ENCODE measurements at regions not wholly inside any gene's neighbourhood (a gene's known extent, or its start where the extent isn't known, plus 50 kb on each side); places are given as distances from the start of the nearest gene placed in this dataset.
"Not testable (repeated sequence)": the region's sequence is repeated elsewhere in the genome, so short reads cannot be mapped to it uniquely, and the experiment has no call there.

DNA sequence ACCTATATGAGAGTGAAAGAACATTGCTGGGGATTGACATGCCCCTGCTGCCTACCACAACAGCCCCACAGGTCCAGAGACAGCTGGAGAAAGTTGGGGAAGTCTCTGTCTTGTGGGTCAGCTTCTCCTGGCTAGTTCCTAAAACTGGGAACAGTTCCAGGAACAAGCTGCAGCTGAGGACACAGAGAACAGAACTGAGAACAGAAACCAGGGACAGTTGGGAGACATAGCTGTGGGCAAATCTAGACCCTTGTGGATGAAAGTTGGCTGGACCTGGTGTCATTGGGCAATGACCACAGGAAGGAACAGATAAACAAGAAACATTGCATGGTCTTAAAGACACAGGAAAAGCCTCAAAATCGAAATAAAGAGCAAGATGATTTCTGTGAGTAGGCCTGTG, 58.3 kb upstream of the MOCS2 start:
- Histone ChIP-seq H3K4me3 (no peak overlapping the region), H3K9me3 (no peaks in the 10 kb centered on the region), H3K27ac (no peak overlapping the region), H3K27me3 (no peaks in the 10 kb centered on the region), H3K36me3 (no peaks in the 10 kb centered on the region), H3K4me1 (no peaks in the 10 kb centered on the region)
- TF ChIP-seq, protein P1, sequence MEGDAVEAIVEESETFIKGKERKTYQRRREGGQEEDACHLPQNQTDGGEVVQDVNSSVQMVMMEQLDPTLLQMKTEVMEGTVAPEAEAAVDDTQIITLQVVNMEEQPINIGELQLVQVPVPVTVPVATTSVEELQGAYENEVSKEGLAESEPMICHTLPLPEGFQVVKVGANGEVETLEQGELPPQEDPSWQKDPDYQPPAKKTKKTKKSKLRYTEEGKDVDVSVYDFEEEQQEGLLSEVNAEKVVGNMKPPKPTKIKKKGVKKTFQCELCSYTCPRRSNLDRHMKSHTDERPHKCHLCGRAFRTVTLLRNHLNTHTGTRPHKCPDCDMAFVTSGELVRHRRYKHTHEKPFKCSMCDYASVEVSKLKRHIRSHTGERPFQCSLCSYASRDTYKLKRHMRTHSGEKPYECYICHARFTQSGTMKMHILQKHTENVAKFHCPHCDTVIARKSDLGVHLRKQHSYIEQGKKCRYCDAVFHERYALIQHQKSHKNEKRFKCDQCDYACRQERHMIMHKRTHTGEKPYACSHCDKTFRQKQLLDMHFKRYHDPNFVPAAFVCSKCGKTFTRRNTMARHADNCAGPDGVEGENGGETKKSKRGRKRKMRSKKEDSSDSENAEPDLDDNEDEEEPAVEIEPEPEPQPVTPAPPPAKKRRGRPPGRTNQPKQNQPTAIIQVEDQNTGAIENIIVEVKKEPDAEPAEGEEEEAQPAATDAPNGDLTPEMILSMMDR (IDR thresholded peaks at IDR 0.05), result no peak
- DNase-seq (peak in 1 of 6 donors; percentile 14), FAIRE-seq (no peak), ATAC-seq (peak in 3 of 4 donors; percentile 48 to 59 (median 55))
- intact Hi-C loops (cut with DNase I), result loop anchor here in 1 of 3 donors (10.0 kb wide), 1 partner anchor 1057 kb away; no protein-coding TSS in a partner anchor
- WGBS, 2 donors, result 37 to 43% methylated on average over 1 of the region's 1 CpG

DNA sequence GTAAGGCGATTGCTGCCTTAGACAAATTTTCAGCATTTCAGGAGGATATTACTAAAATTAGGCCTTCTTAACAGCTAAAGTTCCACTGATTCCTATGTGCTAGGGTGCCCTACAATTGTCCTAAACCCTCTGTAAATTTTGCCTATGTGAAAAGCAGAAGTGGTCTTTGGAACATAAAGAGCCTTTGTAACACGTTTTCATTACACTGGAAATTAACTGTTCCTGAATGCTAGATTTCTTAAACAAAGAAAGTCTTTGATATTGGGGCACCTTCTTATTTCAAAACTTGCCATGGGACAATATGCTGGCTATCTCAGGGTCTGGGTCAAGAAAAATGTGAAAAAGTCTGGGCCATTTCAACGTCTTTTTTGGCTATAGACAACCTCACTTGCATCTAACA, 60.4 kb upstream of the MOCS2 start:
- 42 to 46% methylated on average over 3 of the region's 3 CpGs for WGBS, 2 donors
- no peak overlapping the region for H3K4me3 ChIP-seq
- DNase-seq (no peak), FAIRE-seq (no peak), ATAC-seq (no peak)
- TF ChIP-seq, protein P1 (IDR thresholded peaks at IDR 0.05), result no peak
- H3K27ac ChIP-seq, result no peak overlapping the region
- intact Hi-C loops (cut with DNase I), result loop anchor here in 1 of 3 donors (10.0 kb wide), 1 partner anchor 1055 kb away; no protein-coding TSS in a partner anchor
- H3K4me1 ChIP-seq, result no peaks in the 10 kb centered on the region
- H3K9me3 ChIP-seq, result no peaks in the 10 kb centered on the region
- H3K27me3 ChIP-seq, result no peaks in the 10 kb centered on the region
- no peaks in the 10 kb centered on the region for H3K36me3 ChIP-seq

DNA sequence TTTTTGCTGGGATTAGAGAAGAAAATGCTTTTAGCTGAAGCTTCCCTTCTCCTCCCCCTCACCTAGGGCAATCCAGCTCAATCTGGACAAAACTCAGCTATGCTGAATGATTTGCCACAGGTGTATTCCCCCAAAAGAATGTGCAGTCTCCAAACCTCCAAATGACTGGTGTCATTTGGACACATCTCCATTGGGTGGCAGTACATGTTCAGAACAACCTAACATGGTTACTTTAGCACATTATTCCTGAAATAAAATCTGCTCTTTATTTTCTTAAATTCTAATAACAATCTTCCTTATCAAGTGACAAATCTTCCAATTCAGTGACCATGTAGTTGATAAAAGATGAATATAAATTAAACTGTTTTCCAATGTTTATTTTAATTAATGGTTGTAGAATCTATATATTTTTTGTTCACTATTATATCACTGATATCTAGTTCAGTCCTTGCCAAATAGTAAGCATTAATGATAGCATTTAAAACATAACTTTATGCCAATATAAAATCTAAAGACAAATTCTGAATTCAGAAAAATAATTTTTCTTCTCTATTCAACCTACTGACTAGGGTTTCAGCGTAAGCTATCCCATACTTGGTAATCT, 61.3 kb upstream of the MOCS2 start:
- ATAC-seq, result peak in 3 of 4 donors; percentile 50 to 77 (median 71)
- 94 to 95% methylated on average over 1 of the region's 1 CpG for WGBS, 2 donors

DNA sequence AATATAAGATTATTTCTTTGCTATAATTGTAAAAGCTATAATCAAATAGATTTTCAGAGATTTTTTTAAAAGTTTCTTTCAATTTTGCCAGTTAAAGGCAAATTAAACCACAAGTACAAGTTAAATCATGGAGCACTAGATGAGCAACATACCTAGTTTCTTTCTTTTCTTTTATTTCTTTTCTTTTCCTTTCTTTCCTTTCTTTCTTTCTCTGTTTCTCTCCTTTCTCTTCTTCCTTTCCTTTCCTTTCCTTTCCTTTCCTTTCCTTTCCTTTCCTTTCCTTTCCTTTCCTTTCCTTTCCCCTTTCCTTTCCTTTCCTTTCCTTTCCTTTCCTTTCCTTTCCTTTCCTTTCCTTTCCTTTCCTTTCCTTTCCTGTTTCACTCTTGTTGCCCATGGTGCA, 62.5 kb upstream of the MOCS2 start:
- H3K9me3 ChIP-seq; H3K4me3 ChIP-seq; H3K27ac ChIP-seq; H3K36me3 ChIP-seq; intact Hi-C loops (cut with DNase I); DNase-seq; H3K4me1 ChIP-seq; FAIRE-seq; H3K27me3 ChIP-seq; ATAC-seq: not testable (repeated sequence)

More for the DNA sequence above, 61.3 kb upstream of the MOCS2 start:
- H3K4me3 ChIP-seq, result no peak overlapping the region
- no peaks in the 10 kb centered on the region for H3K36me3 ChIP-seq
- no peaks in the 10 kb centered on the region for H3K4me1 ChIP-seq
- intact Hi-C loops (cut with DNase I), result no loop called here
- no peaks in the 10 kb centered on the region for H3K9me3 ChIP-seq
- TF ChIP-seq, protein P1 (IDR thresholded peaks at IDR 0.05), result peak in 2 of 4 donors; percentile 22 to 23
- no peak overlapping the region for H3K27ac ChIP-seq
- DNase-seq (peak in 1 of 6 donors; percentile 21), FAIRE-seq (peak; percentile 32)
- H3K27me3 ChIP-seq, result no peaks in the 10 kb centered on the region

DNA sequence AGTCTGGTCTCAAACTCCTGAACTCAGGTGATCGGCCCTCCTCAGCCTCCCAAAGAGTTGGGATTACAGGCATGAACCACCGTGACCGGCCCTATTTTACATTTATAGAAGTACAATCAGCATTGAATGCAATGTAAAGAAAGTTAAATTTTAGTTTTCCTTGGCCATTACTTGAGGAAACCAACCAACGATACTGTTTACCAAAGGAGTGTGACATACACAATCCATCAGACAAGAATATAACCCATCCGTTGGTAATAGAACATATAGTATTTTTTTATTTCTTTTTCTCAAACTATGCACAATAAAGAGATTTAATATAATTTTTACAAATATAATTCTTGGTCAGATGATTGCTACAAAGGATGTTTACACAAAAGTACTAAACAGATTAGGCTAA, 63.1 kb upstream of the MOCS2 start:
- H3K27ac ChIP-seq, result no peak overlapping the region
- ATAC-seq (no peak), DNase-seq (no peak), FAIRE-seq (no peak)
- no peak overlapping the region for H3K4me3 ChIP-seq
- WGBS, 2 donors, result 82 to 86% methylated on average over 5 of the region's 5 CpGs
- TF ChIP-seq, protein P1 (IDR thresholded peaks at IDR 0.05), result no peak
- no peaks in the 10 kb centered on the region for H3K27me3 ChIP-seq
- no peaks in the 10 kb centered on the region for H3K36me3 ChIP-seq
- no peaks in the 10 kb centered on the region for H3K4me1 ChIP-seq
- intact Hi-C loops (cut with DNase I), result no loop called here
- H3K9me3 ChIP-seq, result no peaks in the 10 kb centered on the region
